HG03378 (cell line): ENCODE measurements at regions not wholly inside any gene's neighbourhood (a gene's known extent, or its start where the extent isn't known, plus 50 kb on each side); places are given as distances from the start of the nearest gene placed in this dataset.
"Not testable (repeated sequence)": the region's sequence is repeated elsewhere in the genome, so short reads cannot be mapped to it uniquely, and the experiment has no call there.

Experiments used
- ATAC-seq: cut with Tn5 transposase; IDR thresholded peaks from one replicate; pipeline ENCODE4 v1.9.1; 2021; ENCODE audit warnings: mild to moderate bottlenecking, moderate library complexity; ENCODE audit not compliant: unreplicated experiment

- ATAC-seq = no peak
Observed at GRCh38 chr5:75002271-75002670, 50.1 kb downstream of the GCNT4 start.

- ATAC-seq = no peak
Observed at GRCh38 chr5:74995926-74996325, 56.4 kb downstream of the GCNT4 start.

DNA sequence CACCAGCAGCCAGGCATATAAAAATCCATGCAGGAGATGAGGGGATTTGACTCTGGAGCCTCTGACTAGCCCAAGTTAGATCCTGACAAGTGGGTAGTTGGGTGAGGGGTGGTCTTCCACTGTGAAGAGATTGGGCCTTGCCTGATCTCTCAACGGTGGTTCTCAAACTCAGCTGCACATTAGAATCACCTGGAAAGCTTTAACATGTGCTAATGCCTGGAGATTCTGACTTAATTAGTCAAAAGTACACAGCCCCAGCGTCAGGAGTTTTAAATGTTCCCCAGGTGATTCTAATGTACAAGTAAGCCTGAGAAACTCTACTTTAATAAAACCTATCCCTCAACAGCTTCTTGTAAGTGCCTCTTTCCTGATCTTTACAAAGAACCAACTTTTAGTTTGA lies 57.5 kb downstream of the GCNT4 start:
- no peak for ATAC-seq

DNA sequence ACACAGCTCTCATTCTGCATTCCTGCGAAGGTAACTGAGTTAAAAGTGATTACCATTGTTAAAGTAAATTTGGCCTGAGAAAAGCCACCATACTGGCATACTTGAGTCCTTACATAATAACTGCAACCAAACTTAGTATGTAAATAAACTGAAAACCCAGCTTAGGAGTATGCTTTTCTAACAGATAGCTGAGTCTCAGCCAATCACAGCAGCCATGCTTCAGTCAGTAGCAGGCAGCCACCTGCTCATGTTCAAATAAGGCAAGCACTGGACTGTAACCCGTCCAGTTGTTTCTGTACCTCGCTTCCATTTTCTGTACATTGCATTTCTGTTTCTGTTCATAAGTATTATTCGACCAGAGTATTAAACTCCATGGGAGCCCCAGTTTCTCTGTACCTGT lies 58.6 kb downstream of the GCNT4 start:
- ATAC-seq = no peak

DNA sequence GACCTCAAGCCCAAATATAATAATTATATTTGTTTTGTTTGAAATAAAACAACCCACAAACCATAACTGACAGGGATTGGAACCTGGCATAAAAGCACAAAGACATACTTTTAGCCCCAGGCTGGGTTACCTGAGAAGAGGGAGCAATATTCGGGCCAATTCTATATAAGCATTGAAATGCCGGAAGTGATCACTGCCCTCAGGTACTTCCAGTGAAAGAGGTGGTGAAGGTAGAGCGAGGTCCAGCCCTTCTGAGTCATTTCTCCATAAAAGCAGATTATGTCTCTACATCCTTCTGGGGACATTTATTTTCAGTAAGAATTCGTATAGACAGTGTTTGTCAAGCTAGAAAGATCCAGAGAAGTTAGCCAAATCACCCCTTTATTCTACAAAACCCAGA lies 59.6 kb downstream of the GCNT4 start:
- ATAC-seq = no peak

- no peak for ATAC-seq
Observed at GRCh38 chr5:74991522-74991921, 60.8 kb downstream of the GCNT4 start.

- ATAC-seq = no peak
Observed at GRCh38 chr5:74990194-74990593, 62.2 kb downstream of the GCNT4 start.

GRCh38 chr5:74988273-74988983 lies 63.9 kb downstream of the GCNT4 start:
- no peak for ATAC-seq

DNA sequence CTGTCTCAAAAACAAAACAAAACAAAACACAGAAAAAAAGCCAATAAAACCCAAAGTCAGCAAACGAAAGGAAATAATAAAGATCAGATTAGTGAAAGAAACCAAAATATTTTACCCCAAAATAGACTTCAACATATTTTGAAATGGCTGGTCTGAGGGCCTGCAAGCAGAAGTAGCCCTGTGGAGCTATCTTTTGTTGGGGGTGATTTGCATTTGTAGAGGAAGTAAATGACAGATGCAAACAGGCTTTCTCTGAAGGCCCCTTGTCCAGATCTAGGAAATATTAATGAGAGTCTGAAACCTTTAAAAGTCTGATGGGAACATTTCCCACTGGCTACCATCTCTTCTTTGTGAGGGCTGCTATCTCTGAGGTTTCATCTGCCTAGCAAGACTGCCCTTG lies 74.0 kb downstream of the GCNT4 start:
- ATAC-seq = no peak

- no peak for ATAC-seq
Observed at GRCh38 chr5:74977471-74977870, 74.9 kb downstream of the GCNT4 start.

DNA sequence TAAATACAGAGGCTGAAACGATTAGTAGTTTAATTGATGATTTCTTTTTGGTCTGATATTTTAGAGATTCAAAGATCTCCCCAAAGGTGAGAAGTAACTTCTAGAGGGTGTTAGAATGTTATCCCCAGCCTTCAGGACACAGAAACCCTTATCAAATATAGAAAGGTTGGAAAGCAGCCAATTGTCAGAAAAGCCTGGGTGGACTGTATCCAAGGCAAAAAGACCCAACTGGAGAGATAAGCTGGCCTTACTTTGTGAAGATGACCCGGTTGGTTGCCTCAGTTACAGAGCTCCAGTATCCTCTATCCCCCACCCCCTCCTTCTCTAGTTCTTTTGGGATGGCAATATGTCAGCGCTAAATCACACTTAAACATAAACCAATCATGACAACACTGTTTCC lies 75.7 kb downstream of the GCNT4 start:
- ATAC-seq = no peak

DNA sequence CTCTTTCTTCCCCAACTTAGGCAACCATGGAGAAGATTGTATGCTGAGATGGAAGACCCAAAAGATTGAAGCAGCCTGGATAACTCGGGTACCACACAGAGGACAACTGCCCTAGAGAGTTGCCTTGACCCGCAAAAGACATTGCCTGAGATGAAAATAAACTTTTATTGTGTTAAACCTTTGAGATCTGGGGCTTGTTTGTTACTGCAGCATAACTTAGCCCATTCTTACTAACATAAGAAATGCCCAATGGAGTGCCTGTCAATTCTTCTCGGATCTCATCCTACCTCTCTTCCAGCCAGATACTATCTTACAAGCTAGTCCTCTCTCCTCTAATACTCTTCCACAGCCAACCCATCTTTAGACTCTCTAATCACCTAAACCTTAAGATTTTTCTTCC lies 76.8 kb downstream of the GCNT4 start:
- ATAC-seq = no peak

DNA sequence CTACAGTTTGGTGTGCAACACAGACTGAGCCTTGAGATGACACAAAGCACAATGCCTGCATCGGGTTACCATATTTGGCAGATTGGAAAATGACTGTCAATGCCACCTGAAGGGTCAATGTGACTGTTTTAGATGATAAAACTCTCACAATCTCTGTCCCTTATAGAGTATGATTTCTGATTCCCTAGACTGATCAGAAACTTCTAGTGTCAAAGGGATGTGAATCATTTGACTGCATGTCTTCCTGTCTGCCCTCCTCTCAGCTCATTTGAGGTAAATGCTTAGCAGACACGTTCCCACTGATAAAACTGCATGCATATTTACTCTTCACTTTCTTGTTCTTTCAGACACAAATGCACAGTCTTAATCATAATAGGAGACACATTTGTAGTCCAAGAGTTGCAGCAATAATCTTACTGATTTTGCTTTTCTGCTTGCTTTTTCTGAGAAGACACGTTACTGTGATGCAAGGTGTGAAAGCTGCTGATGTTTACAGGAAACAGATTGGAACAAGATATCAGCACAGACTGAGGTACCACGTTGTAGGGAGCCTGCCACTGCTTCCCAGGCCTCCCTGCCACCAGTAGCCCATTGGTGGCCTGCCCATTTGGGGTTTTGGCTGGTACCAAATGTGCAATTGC lies 77.8 kb downstream of the GCNT4 start:
- ATAC-seq = no peak

DNA sequence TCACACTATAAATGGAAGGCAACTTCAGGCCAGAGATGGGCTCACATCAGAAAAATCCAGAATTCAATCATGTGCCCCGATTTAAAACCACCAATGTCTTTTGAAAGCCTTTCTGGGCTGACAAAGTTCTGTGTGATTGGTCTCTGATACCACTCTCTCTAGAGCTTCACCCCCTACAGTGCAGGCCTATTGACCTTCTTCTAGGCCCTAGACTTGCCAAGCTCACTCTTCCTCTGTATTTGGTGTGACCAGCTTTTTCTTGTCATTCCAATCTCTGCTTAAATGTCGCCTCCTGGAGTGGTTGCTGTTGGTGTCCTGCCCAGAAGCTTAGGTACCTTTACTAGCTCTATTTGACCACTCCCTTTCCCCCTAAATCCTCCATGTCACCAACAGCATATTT lies 78.7 kb downstream of the GCNT4 start:
- no peak for ATAC-seq

DNA sequence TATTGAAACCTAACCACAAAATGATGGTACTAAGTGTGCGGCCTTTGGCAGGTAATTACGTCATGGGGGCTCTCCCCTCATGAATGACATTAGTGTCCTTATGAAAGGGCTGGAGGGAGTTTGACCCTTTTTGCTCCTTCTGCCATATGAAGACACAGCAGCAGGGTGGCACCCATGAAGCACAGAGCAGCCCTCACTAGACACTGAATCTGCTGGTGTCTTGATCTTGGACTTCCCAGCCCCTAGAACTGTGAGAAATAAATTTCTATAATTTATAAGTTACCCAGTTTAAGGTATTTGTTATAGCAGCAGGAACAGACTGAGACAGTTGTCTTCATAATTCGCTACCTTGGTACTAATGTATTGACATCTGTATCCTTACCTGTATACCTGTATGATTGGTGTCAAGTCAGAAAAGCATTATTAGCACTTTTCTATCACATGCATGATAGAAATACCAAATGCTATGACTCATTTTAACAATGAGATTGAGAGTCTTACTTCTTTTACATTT lies 80.4 kb downstream of the GCNT4 start:
- ATAC-seq = no peak

- not testable (repeated sequence) for ATAC-seq
Observed at GRCh38 chr5:74970891-74971290, 81.5 kb downstream of the GCNT4 start.

GRCh38 chr5:74969726-74970125 lies 82.6 kb downstream of the GCNT4 start:
- ATAC-seq = no peak

DNA sequence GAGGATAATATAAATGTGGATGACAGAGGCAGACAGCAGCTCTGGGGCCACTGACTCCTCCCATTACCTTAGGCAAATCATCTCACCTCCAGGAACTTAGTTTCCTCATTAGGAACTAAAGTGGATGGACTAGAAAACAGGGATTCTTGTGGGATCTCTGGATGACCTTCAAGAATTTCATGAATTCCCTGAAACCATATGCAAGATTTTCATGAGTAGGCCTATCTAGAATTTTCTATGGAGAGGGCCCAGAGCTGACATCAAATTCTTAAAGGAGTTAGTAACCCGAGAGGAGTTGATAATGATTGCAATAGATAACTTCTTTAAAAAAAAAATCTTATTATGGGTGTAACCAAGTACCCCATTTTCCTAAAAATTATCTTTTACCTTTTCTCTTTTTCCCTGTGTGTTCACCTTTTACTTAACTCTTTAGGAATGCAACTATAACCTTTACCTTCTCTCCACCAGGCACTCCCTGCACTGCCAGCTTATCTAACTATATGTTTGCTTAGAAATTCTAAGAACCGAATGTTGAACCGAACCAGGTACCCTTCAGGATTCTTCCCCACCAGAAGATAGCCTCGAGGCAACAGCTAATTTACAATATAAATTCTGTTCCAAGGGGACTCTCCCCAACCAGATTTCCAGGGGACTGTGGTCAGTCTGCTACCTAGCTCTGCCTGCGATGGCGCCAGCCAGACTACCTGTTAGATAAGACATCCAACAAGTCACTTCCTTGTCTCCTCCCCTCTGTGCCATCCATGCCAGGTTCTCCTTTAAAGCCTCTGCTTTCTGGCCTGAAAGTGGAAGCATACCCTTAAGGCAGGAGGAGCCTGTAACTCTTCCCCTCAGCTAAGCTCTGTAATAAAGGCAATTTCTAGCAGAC lies 86.0 kb downstream of the GCNT4 start:
- no peak for ATAC-seq

GRCh38 chr5:74963407-74963806 lies 89.0 kb downstream of the GCNT4 start:
- no peak for ATAC-seq

DNA sequence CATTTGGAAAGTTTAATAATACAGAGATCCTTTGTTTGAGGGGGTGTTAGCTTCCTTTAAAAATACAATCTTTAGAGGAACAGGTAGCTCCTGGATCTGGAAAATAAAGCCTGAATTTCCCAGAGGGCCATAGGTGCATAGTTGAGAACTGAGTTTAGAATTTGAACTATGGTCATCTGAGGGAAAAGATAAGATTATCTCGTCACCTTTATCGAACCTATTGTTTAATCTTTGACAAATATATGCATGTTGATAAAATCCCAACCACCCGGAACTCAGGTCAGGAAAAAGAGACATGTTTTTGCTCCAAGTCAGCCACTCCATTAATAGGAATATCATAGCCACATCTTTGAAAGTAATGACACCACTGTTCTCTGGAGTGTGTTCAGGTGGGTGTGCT lies 91.7 kb upstream of the FAM169A start:
- ATAC-seq = no peak

DNA sequence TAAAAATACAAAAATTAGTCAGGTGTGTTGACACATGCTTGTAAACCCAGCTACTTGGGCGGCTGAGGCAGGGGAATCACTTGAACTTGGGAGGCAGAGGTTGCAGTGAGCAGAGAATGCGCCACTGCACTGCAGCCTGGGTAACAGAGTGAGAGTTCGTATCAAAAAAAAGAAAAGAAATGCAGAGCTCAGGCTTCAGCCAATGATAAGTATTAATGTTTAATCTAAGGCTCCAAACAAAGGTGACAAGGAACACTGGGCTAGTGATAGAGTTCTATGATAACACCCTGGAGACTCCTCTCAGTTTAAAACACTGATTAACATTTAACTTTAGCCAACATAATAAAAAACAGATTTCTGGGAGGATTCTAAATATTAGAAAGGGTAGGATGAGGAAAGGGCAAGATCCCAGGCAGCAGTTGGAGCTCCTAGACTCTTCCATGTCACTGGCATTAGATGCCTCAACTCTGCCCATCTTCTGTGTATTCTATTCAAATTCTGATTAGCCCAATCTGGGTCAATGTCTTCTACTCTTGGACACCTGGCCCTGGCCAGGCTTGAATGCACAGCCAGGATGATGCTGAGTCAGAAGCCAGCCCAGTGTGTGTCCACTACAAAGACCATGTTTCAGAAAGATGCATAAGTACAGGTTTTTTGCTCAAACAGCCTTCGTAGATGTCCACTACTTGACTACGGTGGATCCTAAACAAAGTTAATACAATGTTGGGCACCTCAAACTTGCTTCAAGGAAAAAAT lies 91.0 kb upstream of the FAM169A start:
- ATAC-seq = no peak
